Naive thymus-derived CD4-positive, alpha-beta T cell (primary cell): ENCODE measurements at regions not wholly inside any gene's neighbourhood (a gene's known extent, or its start where the extent isn't known, plus 50 kb on each side); places are given as distances from the start of the nearest gene placed in this dataset.

Experiments used
- ATAC-seq: fragments of 150-1000 bp; cut with Tn5 transposase; 2 replicates; pipeline ENCODE4 v1.10.0; 2021; ENCODE audit warnings: mild to moderate bottlenecking, moderate library complexity
- CTCF ChIA-PET: fragments of 350-600 bp; sonication (Branson Sonifier 250); formaldehyde crosslinking; loops from one replicate; lab custom pipeline; 2021; ENCODE audit warnings: antibody characterized with exemption; lab: Charles Lee
- POLR2A ChIA-PET: fragments of 350-600 bp; sonication (Branson Sonifier 250); formaldehyde crosslinking; loops from one replicate; lab custom pipeline; 2021; ENCODE audit warnings: antibody characterized with exemption, inconsistent platforms; lab: Charles Lee
- DNase-seq, 9 donors: peaks; one replicate each; pipeline versions ENCODE4 v3.0.0 to v3.0.0-alpha.2; 2020 to 2022; ENCODE audit warnings: mixed read lengths in 1 of 9
- H3K27ac ChIP-seq: one replicate; pipeline ENCODE4 v1.7.0; 2013; ENCODE audit warnings: mild to moderate bottlenecking, low read depth, low read length, moderate library complexity
- H3K27me3 ChIP-seq, 2 donors: one replicate each; pipeline ENCODE4 v1.7.0; 2013; ENCODE audit warnings: low read length in 2 of 2, mild to moderate bottlenecking in 2 of 2, moderate library complexity in 2 of 2; ENCODE audit not compliant: control insufficient read depth in 2 of 2, insufficient read depth in 2 of 2
- H3K36me3 ChIP-seq, 3 experiments: 1 replicate in 2 of 3; 2 replicates in 1 of 3; pipeline ENCODE4 v1.7.0; 2013; ENCODE audit warnings: low read length in 3 of 3, mild to moderate bottlenecking in 3 of 3, moderate library complexity in 1 of 3; ENCODE audit not compliant: insufficient read depth in 3 of 3, control insufficient read depth in 2 of 3
- H3K4me1 ChIP-seq, 2 donors: one replicate each; pipeline ENCODE4 v1.7.0; 2013; ENCODE audit warnings: low read length in 2 of 2, mild to moderate bottlenecking in 2 of 2, moderate library complexity in 1 of 2; ENCODE audit not compliant: control insufficient read depth in 2 of 2, insufficient read depth in 2 of 2
- H3K4me3 ChIP-seq: 2 replicates; pipeline ENCODE4 v1.7.0; 2013; ENCODE audit warnings: mild to moderate bottlenecking, low read length
- H3K9me3 ChIP-seq, 3 experiments: 1 replicate in 2 of 3; 2 replicates in 1 of 3; pipeline ENCODE4 v1.7.0; 2013; ENCODE audit warnings: low read length in 3 of 3; ENCODE audit not compliant: control insufficient read depth in 2 of 3
- H3K27ac Mint-ChIP-seq, 9 donors: one replicate each; pipeline ENCODE4 v1.8.0; 2020 to 2022; ENCODE audit warnings: mixed read lengths in 9 of 9, mild to moderate bottlenecking in 8 of 9, moderate library complexity in 5 of 9, inconsistent platforms in 2 of 9
- H3K27me3 Mint-ChIP-seq, 5 donors: one replicate each; pipeline ENCODE4 v1.8.0; 2021 to 2022; ENCODE audit warnings: mixed read lengths in 5 of 5, mild to moderate bottlenecking in 1 of 5
- H3K36me3 Mint-ChIP-seq, 5 donors: one replicate each; pipeline ENCODE4 v1.8.0; 2020 to 2022; ENCODE audit warnings: mixed read lengths in 5 of 5, mild to moderate bottlenecking in 3 of 5, inconsistent platforms in 1 of 5
- H3K4me1 Mint-ChIP-seq, 7 donors: one replicate each; pipeline ENCODE4 v1.8.0; 2020 to 2022; ENCODE audit warnings: mixed read lengths in 7 of 7, mild to moderate bottlenecking in 3 of 7, inconsistent platforms in 1 of 7
- H3K4me3 Mint-ChIP-seq, 10 donors: one replicate each; pipeline ENCODE4 v1.8.0; 2020 to 2022; ENCODE audit warnings: mild to moderate bottlenecking in 10 of 10, mixed read lengths in 10 of 10, moderate library complexity in 6 of 10, inconsistent platforms in 2 of 10
- H3K9me3 Mint-ChIP-seq, 11 donors: one replicate each; pipeline ENCODE4 v1.8.0; 2020 to 2022; ENCODE audit warnings: mixed read lengths in 11 of 11, mild to moderate bottlenecking in 4 of 11, inconsistent platforms in 1 of 11, moderate library complexity in 1 of 11
- intact Hi-C, 2 donors: fragments of 100-400 bp; cut with micrococcal nuclease; formaldehyde crosslinking; loops; one replicate each; pipeline ENCODE4 v1.15.1; 2023

GRCh38 chr12:63222582-63222981 lies 71.6 kb upstream of the AVPR1A start:
- intact Hi-C loops, result no loop called here
- Mint-ChIP-seq H3K9me3 (peaks cover 0 to 3% (median 0%) of the 10 kb centered on the region in 11 donors), H3K4me1 (peaks cover 0 to 1% (median 0%) of the 10 kb centered on the region in 7 donors), H3K4me3 (no peak overlapping the region), H3K27me3 (no peaks in the 10 kb centered on the region), H3K36me3 (no peaks in the 10 kb centered on the region), H3K27ac (no peak overlapping the region)
- Histone ChIP-seq H3K4me1 (no peaks in the 10 kb centered on the region), H3K36me3 (no peaks in the 10 kb centered on the region), H3K27me3 (no peaks in the 10 kb centered on the region), H3K4me3 (no peak overlapping the region), H3K27ac (no peak overlapping the region), H3K9me3 (no peaks in the 10 kb centered on the region)
- no peak for DNase-seq
- ChIA-PET POLR2A (no interaction called here), CTCF (no interaction called here)
- ATAC-seq, result no peak

- no peaks in the 10 kb centered on the region for H3K36me3 Mint-ChIP-seq
Measured at GRCh38 chr12:63220921-63221320, 69.9 kb upstream of the AVPR1A start.

GRCh38 chr12:63212316-63212715 lies 61.3 kb upstream of the AVPR1A start:
- H3K27me3 Mint-ChIP-seq, result no peaks in the 10 kb centered on the region
- ChIA-PET POLR2A (no interaction called here), CTCF (no interaction called here)
- no peak overlapping the region for H3K4me3 ChIP-seq
- no peaks in the 10 kb centered on the region for H3K4me1 Mint-ChIP-seq
- intact Hi-C loops, result no loop called here
- ATAC-seq, result no peak
- no peak overlapping the region for H3K4me3 Mint-ChIP-seq
- no peaks in the 10 kb centered on the region for H3K27me3 ChIP-seq
- H3K4me1 ChIP-seq, result no peaks in the 10 kb centered on the region
- H3K9me3 ChIP-seq, result no peaks in the 10 kb centered on the region
- peaks cover 0 to 6% (median 0%) of the 10 kb centered on the region in 11 donors for H3K9me3 Mint-ChIP-seq
- H3K27ac ChIP-seq, result no peak overlapping the region
- no peaks in the 10 kb centered on the region for H3K36me3 ChIP-seq
- no peak for DNase-seq
- no peak overlapping the region for H3K27ac Mint-ChIP-seq
- no peaks in the 10 kb centered on the region for H3K36me3 Mint-ChIP-seq

More at GRCh38 chr12:63220921-63221320, 69.9 kb upstream of the AVPR1A start:
- Histone ChIP-seq H3K36me3 (no peaks in the 10 kb centered on the region), H3K27ac (no peak overlapping the region), H3K4me1 (no peaks in the 10 kb centered on the region), H3K4me3 (no peak overlapping the region), H3K9me3 (no peaks in the 10 kb centered on the region), H3K27me3 (no peaks in the 10 kb centered on the region)
- no peak overlapping the region for H3K4me3 Mint-ChIP-seq
- ATAC-seq (no peak), DNase-seq (no peak)
- no peak overlapping the region for H3K27ac Mint-ChIP-seq
- H3K9me3 Mint-ChIP-seq, result peaks cover 0 to 5% (median 0%) of the 10 kb centered on the region in 11 donors
- H3K4me1 Mint-ChIP-seq, result no peaks in the 10 kb centered on the region
- ChIA-PET CTCF (no interaction called here), POLR2A (no interaction called here)
- H3K27me3 Mint-ChIP-seq, result no peaks in the 10 kb centered on the region
- intact Hi-C loops, result no loop called here

GRCh38 chr12:63208956-63209355 lies 58.0 kb upstream of the AVPR1A start:
- Histone ChIP-seq H3K4me1 (no peaks in the 10 kb centered on the region), H3K27me3 (no peaks in the 10 kb centered on the region), H3K36me3 (no peaks in the 10 kb centered on the region), H3K27ac (no peak overlapping the region), H3K9me3 (no peaks in the 10 kb centered on the region), H3K4me3 (no peak overlapping the region)
- Mint-ChIP-seq H3K4me3 (no peak overlapping the region), H3K27me3 (no peaks in the 10 kb centered on the region), H3K36me3 (no peaks in the 10 kb centered on the region), H3K4me1 (peaks cover 0 to 2% (median 0%) of the 10 kb centered on the region in 7 donors), H3K27ac (no peak overlapping the region), H3K9me3 (peaks cover 0 to 8% (median 0%) of the 10 kb centered on the region in 11 donors)
- CTCF ChIA-PET, result no interaction called here
- no peak for DNase-seq
- POLR2A ChIA-PET, result no interaction called here
- no peak for ATAC-seq
- intact Hi-C loops, result no loop called here

- POLR2A ChIA-PET, result interaction anchor here (0.6 kb wide), 1 partner anchor 1318 kb away, joined by 3 read pairs; no protein-coding TSS in a partner anchor
- CTCF ChIA-PET, result no interaction called here
- DNase-seq (no peak), ATAC-seq (no peak)
- intact Hi-C loops, result no loop called here
- Mint-ChIP-seq H3K4me1 (peaks cover 0 to 2% (median 0%) of the 10 kb centered on the region in 7 donors), H3K4me3 (no peak overlapping the region), H3K27me3 (no peaks in the 10 kb centered on the region), H3K36me3 (no peaks in the 10 kb centered on the region), H3K27ac (no peak overlapping the region), H3K9me3 (peaks cover 0 to 12% (median 0%) of the 10 kb centered on the region in 11 donors)
- no peaks in the 10 kb centered on the region for H3K9me3 ChIP-seq
- no peak overlapping the region for H3K27ac ChIP-seq
- no peaks in the 10 kb centered on the region for H3K27me3 ChIP-seq
- H3K36me3 ChIP-seq, result no peaks in the 10 kb centered on the region
- no peaks in the 10 kb centered on the region for H3K4me1 ChIP-seq
- H3K4me3 ChIP-seq, result no peak overlapping the region
Measured at GRCh38 chr12:63206909-63207308, 55.9 kb upstream of the AVPR1A start.

- POLR2A ChIA-PET, result no interaction called here
- no peak for ATAC-seq
Measured at GRCh38 chr12:63206494-63206893, 55.5 kb upstream of the AVPR1A start.

More at GRCh38 chr12:63206494-63206893, 55.5 kb upstream of the AVPR1A start:
- Histone ChIP-seq H3K9me3 (no peaks in the 10 kb centered on the region), H3K4me1 (no peaks in the 10 kb centered on the region), H3K27me3 (no peaks in the 10 kb centered on the region), H3K27ac (no peak overlapping the region), H3K4me3 (no peak overlapping the region), H3K36me3 (no peaks in the 10 kb centered on the region)
- Mint-ChIP-seq H3K4me3 (no peak overlapping the region), H3K4me1 (peaks cover 0 to 2% (median 0%) of the 10 kb centered on the region in 7 donors), H3K27ac (no peak overlapping the region), H3K36me3 (no peaks in the 10 kb centered on the region), H3K9me3 (peaks cover 0 to 12% (median 0%) of the 10 kb centered on the region in 11 donors), H3K27me3 (no peaks in the 10 kb centered on the region)
- CTCF ChIA-PET, result no interaction called here
- DNase-seq, result no peak
- intact Hi-C loops, result no loop called here
